ENCODE measurements at regions not wholly inside any gene's neighbourhood (a gene's known extent, or its start where the extent isn't known, plus 50 kb on each side); places are given as distances from the start of the nearest gene placed in this dataset.
"Not testable (repeated sequence)": the region's sequence is repeated elsewhere in the genome, so short reads cannot be mapped to it uniquely, and the experiment has no call there.

GRCh38 chr14:105616802-105617192, 90.4 kb downstream of the TMEM121 start:
- DNase-seq (ENCODE audit: low spot score) = no peak
- TF ChIP-seq CTCF (IDR thresholded peaks at IDR 0.05; ENCODE audit: extremely low read depth, missing control alignments) = no peak

- no peak for TF ChIP-seq CTCF (IDR thresholded peaks at IDR 0.05; ENCODE audit: extremely low read depth, missing control alignments)
These were observed 90.9 kb downstream of the TMEM121 start for GRCh38 chr14:105617201-105617777.

GRCh38 chr14:105617805-105618204, 91.4 kb downstream of the TMEM121 start:
- DNase-seq (ENCODE audit: low spot score) = not testable (repeated sequence)

More at GRCh38 chr14:105617201-105617777, 90.9 kb downstream of the TMEM121 start:
- no peak for DNase-seq (ENCODE audit: low spot score)

GRCh38 chr14:105619324-105619723, 92.9 kb downstream of the TMEM121 start:
- not testable (repeated sequence) for DNase-seq (ENCODE audit: low spot score)

GRCh38 chr14:105620178-105620864, 93.9 kb downstream of the TMEM121 start:
- not testable (repeated sequence) for DNase-seq (ENCODE audit: low spot score)

- not testable (repeated sequence) for DNase-seq (ENCODE audit: low spot score)
These were observed 94.6 kb downstream of the TMEM121 start for GRCh38 chr14:105620865-105621471.

- not testable (repeated sequence) for DNase-seq (ENCODE audit: low spot score)
These were observed 95.3 kb downstream of the TMEM121 start for GRCh38 chr14:105621479-105622328.

- TF ChIP-seq CTCF (IDR thresholded peaks at IDR 0.05; ENCODE audit: extremely low read depth, missing control alignments) = no peak
- DNase-seq (ENCODE audit: low spot score) = no peak
These were observed 96.1 kb downstream of the TMEM121 start for GRCh38 chr14:105622329-105622955.

- DNase-seq (ENCODE audit: low spot score) = not testable (repeated sequence)
These were observed 96.8 kb downstream of the TMEM121 start for GRCh38 chr14:105623178-105623577.

GRCh38 chr14:105624346-105624745, 98.0 kb downstream of the TMEM121 start:
- not testable (repeated sequence) for DNase-seq (ENCODE audit: low spot score)

GRCh38 chr14:105624749-105625434, 98.5 kb downstream of the TMEM121 start:
- DNase-seq (ENCODE audit: low spot score) = not testable (repeated sequence)

- DNase-seq (ENCODE audit: low spot score) = not testable (repeated sequence)
These were observed 99.1 kb downstream of the TMEM121 start for GRCh38 chr14:105625448-105625847.

GRCh38 chr14:105626111-105626510, 99.7 kb downstream of the TMEM121 start:
- DNase-seq (ENCODE audit: low spot score) = not testable (repeated sequence)

GRCh38 chr14:105626651-105627050, 100.3 kb downstream of the TMEM121 start:
- not testable (repeated sequence) for DNase-seq (ENCODE audit: low spot score)

- DNase-seq (ENCODE audit: low spot score) = not testable (repeated sequence)
These were observed 100.9 kb downstream of the TMEM121 start for GRCh38 chr14:105627287-105627686.

Measured in GM20000 (cell line).